ENCODE measurements at regions not wholly inside any gene's neighbourhood (a gene's known extent, or its start where the extent isn't known, plus 50 kb on each side); places are given as distances from the start of the nearest gene placed in this dataset.

GRCh38 chr2:205909184-205909572 is 176.8 kb downstream of the INO80D start:
- TF ChIP-seq CTCF (IDR thresholded peaks at IDR 0.05), result no peak
- no peak for DNase-seq (ENCODE audit: low spot score)
- Histone ChIP-seq H3K27ac (no peak overlapping the region), H3K4me3 (no peak overlapping the region)

GRCh38 chr2:205908212-205909183 is 177.5 kb downstream of the INO80D start:
- no peak for DNase-seq (ENCODE audit: low spot score)
- no peak for TF ChIP-seq CTCF (IDR thresholded peaks at IDR 0.05)
- Histone ChIP-seq H3K27ac (no peak overlapping the region), H3K4me3 (no peak overlapping the region)

- no peak for TF ChIP-seq CTCF (IDR thresholded peaks at IDR 0.05)
- Histone ChIP-seq H3K27ac (no peak overlapping the region), H3K4me3 (no peak overlapping the region)
- DNase-seq (ENCODE audit: low spot score), result no peak
Measured at GRCh38 chr2:205906419-205906818, 179.6 kb downstream of the INO80D start.

GRCh38 chr2:205905576-205905975 is 180.4 kb downstream of the INO80D start:
- DNase-seq (ENCODE audit: low spot score), result no peak
- TF ChIP-seq CTCF (IDR thresholded peaks at IDR 0.05), result no peak
- Histone ChIP-seq H3K27ac (no peak overlapping the region), H3K4me3 (no peak overlapping the region)

GRCh38 chr2:205904873-205905272 is 181.1 kb downstream of the INO80D start:
- no peak overlapping the region for H3K4me3 ChIP-seq
- H3K27ac ChIP-seq, result no peak overlapping the region
- TF ChIP-seq CTCF (IDR thresholded peaks at IDR 0.05), result no peak
- no peak for DNase-seq (ENCODE audit: low spot score)

- TF ChIP-seq CTCF (IDR thresholded peaks at IDR 0.05), result no peak
- no peak for DNase-seq (ENCODE audit: low spot score)
- Histone ChIP-seq H3K27ac (no peak overlapping the region), H3K4me3 (no peak overlapping the region)
Measured at GRCh38 chr2:205903549-205904129, 182.3 kb downstream of the INO80D start.

- DNase-seq (ENCODE audit: low spot score), result no peak
- no peak for TF ChIP-seq CTCF (IDR thresholded peaks at IDR 0.05)
- no peak overlapping the region for H3K4me3 ChIP-seq
- H3K27ac ChIP-seq, result no peak overlapping the region
Measured at GRCh38 chr2:205902900-205903237, 183.1 kb downstream of the INO80D start.
